HG02798 (cell line): ENCODE measurements at regions not wholly inside any gene's neighbourhood (a gene's known extent, or its start where the extent isn't known, plus 50 kb on each side); places are given as distances from the start of the nearest gene placed in this dataset.

Source experiments
- ATAC-seq: cut with Tn5 transposase; IDR thresholded peaks from one replicate; pipeline ENCODE4 v1.9.1; 2021; ENCODE audit warnings: mild to moderate bottlenecking; ENCODE audit not compliant: unreplicated experiment, poor library complexity

DNA sequence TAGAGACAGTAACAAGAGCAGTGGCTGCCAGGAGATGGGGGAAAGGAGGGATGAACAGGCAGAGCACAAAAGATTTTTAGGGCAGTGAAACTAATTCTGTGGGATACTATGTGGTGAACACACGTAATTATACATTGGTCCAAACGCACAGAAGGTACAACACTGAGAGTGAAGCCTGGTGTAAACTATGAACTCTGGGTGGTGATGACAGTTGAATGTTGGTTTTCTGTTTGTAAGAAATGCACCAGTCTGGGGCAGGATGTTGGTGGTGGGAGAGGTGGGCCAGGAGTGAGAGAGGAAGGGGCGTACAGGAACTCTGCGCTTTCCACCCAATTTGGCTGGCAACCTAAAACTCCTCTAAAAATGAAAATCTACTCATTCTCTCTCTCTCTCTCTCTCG, 50.2 kb upstream of the TIAM1 start:
- ATAC-seq = no peak
